ENCODE measurements at regions not wholly inside any gene's neighbourhood (a gene's known extent, or its start where the extent isn't known, plus 50 kb on each side); places are given as distances from the start of the nearest gene placed in this dataset.

- TF ChIP-seq ELK1 (IDR thresholded peaks at IDR 0.05; ENCODE audit: low read depth, low read length) (no peak), CTCF (IDR thresholded peaks at IDR 0.05) (peak; percentile 49), ESRRA (IDR thresholded peaks at IDR 0.05; ENCODE audit: borderline replicate concordance, low read length) (no peak), HDAC2 (IDR thresholded peaks at IDR 0.05) (no peak)
Observed at GRCh38 chr7:118352867-118353453, 128.5 kb downstream of the ANKRD7 start.
